ENCODE measurements at regions not wholly inside any gene's neighbourhood (a gene's known extent, or its start where the extent isn't known, plus 50 kb on each side); places are given as distances from the start of the nearest gene placed in this dataset.

DNA sequence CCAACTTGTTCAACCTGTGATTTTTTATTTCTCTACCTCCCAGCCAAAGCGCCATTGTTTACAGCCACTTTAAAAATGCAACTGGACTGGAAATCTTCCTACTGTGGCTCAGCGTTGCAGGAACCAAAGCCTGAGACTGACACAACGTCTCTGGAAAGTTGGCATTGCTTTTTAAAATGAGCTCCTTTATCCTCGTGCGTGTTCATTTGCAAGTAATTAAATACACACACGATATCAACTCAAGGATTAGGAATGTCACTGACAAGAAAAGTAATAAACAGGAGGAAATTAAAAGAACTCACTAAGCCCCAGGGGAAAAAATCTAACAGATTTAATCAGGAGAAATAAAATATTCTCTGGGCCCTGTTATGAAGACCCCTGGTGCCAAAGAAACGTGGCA is 184.6 kb upstream of the IRS2 start:
- intact Hi-C loops (cut with micrococcal nuclease): no loop called here
- Mint-ChIP-seq H3K4me1 (no peaks in the 10 kb centered on the region), H3K4me3 (no peak overlapping the region), H3K27ac (no peak overlapping the region), H3K9me3 (peaks cover 5% of the 10 kb centered on the region), H3K27me3 (no peaks in the 10 kb centered on the region), H3K36me3 (ENCODE audit: low read depth) (no peaks in the 10 kb centered on the region)
- DNase-seq: no peak

DNA sequence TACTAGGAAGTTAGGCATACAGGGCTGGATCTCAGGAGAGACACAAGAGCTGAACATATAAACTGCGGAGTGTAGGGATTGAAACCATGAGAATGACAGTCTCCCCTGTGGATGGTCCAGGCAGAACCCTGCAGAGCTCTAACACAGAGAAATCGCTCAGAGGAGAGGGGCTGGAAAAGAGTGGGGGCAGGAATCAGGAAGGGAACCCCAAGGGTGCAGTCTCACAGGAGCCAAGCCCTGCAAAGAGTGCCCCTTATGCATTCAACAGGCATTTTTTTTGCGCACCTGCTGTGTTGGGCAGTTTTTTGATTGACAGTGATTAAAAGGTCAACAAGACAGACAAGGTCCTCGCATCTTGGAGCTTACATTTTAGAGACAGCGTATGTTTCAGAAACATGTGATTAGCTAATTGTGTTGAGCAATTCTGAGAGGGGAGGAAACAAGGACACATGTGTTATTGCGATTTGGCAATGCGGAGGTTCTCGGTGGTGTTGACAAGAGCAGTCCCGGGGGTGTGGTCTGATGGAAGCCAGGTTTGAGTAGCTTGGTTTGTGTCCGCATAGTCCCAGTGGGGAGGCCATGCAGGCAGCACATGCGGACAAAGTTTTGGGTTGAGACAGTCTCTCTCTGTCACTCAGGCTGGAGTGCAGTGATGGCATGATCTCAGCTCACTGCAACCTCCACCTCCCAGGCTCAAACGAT is 182.6 kb upstream of the IRS2 start:
- Mint-ChIP-seq H3K27ac (no peak overlapping the region), H3K27me3 (no peaks in the 10 kb centered on the region), H3K36me3 (ENCODE audit: low read depth) (no peaks in the 10 kb centered on the region), H3K9me3 (peaks cover 5% of the 10 kb centered on the region), H3K4me1 (no peaks in the 10 kb centered on the region), H3K4me3 (no peak overlapping the region)
- intact Hi-C loops (cut with micrococcal nuclease): no loop called here
- DNase-seq: no peak

GRCh38 chr13:109963960-109964563 is 177.7 kb upstream of the IRS2 start:
- no peak for DNase-seq
- Mint-ChIP-seq H3K27me3 (no peaks in the 10 kb centered on the region), H3K4me3 (no peak overlapping the region), H3K4me1 (no peaks in the 10 kb centered on the region), H3K9me3 (no peaks in the 10 kb centered on the region), H3K27ac (no peak overlapping the region), H3K36me3 (ENCODE audit: low read depth) (no peaks in the 10 kb centered on the region)
- intact Hi-C loops (cut with micrococcal nuclease): no loop called here

DNA sequence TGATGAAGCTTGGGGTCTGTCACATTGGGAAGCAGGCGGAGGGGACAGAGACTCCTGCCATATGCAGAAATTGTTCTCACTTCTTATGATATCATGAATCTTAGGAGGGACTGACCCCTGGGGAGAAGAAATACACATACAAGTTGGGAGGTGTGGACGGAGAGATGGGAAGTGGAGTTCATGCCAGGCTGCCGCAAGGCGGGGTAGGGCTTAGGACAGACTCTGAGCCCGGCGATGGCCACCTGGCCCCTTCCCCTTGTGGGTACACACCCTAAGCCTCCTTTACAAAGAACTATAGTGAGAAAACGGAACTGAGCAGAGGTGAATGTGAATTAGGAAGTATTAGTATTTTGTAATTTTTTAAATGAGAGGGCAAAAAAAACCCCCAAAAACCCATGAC is 177.0 kb upstream of the IRS2 start:
- no peak for DNase-seq
- Mint-ChIP-seq H3K9me3 (no peaks in the 10 kb centered on the region), H3K27ac (no peak overlapping the region), H3K36me3 (ENCODE audit: low read depth) (no peaks in the 10 kb centered on the region), H3K4me3 (no peak overlapping the region), H3K4me1 (no peaks in the 10 kb centered on the region), H3K27me3 (no peaks in the 10 kb centered on the region)
- intact Hi-C loops (cut with micrococcal nuclease): no loop called here

DNA sequence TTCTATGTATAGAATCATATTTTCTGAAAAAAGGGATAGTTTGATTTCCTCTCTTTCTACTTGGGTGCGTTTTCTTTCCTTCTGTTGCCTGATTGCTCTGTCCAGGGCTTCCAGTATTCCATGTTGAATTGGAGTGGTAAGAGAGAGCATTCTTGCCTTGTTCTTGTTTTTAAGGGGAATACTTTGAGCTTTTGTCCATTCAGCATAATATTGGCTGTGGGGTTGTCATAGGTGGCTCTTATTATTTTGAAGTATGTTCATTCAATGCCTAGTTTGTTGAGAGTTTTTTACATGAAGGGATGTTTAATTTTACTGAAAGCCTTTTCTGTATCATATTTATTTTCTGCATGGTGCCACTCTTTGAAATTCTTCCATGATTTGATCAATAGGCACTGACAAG is 173.5 kb upstream of the IRS2 start:
- intact Hi-C loops (cut with micrococcal nuclease): no loop called here
- H3K36me3 Mint-ChIP-seq (ENCODE audit: low read depth): no peaks in the 10 kb centered on the region
- no peaks in the 10 kb centered on the region for H3K27me3 Mint-ChIP-seq
- no peaks in the 10 kb centered on the region for H3K9me3 Mint-ChIP-seq
- DNase-seq: no peak
- no peaks in the 10 kb centered on the region for H3K4me1 Mint-ChIP-seq
- no peak overlapping the region for H3K27ac Mint-ChIP-seq
- no peak overlapping the region for H3K4me3 Mint-ChIP-seq

DNA sequence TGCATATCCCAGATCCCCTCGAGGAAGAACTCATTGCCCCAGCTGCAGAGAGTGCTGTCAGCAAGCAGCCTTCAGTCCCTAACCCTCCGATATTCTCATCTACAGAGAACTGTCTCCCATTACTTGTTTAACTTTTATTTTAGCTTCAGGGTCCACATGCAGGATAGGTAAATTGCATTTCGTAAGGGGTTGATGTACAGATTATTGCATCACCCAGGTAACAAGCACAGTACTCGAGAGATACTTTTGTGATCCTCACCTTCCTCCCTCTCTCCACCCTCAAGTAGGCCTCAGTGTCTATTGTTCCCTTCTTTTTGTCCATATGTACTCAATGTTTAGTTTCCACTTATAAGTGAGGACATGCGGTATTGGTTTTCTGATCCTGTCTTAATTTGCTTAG is 171.5 kb upstream of the IRS2 start:
- H3K36me3 Mint-ChIP-seq (ENCODE audit: low read depth): no peaks in the 10 kb centered on the region
- H3K9me3 Mint-ChIP-seq: no peaks in the 10 kb centered on the region
- no peak overlapping the region for H3K27ac Mint-ChIP-seq
- intact Hi-C loops (cut with micrococcal nuclease): no loop called here
- DNase-seq: no peak
- H3K4me3 Mint-ChIP-seq: no peak overlapping the region
- H3K4me1 Mint-ChIP-seq: no peaks in the 10 kb centered on the region
- no peaks in the 10 kb centered on the region for H3K27me3 Mint-ChIP-seq

DNA sequence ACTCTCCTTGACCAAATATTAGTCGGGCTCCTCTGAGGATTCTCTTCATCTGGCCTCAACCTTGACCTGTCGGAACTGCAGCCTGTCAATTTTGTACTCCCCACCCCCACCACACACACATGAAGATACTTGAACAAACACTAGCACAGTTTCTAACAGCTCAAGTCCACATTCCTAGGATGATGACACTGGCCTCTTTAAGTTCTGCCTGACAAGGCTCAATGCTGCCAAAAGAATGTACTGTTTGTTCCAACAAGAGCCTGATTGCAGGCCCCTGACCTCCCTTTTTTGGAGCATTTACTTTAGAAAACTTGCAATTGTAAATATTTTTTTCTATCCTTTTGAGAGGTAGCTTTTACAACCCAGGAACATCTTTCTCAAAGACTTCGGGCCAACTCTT is 169.2 kb upstream of the IRS2 start:
- DNase-seq: no peak
- no peak overlapping the region for H3K27ac Mint-ChIP-seq
- intact Hi-C loops (cut with micrococcal nuclease): no loop called here
- H3K27me3 Mint-ChIP-seq: no peaks in the 10 kb centered on the region
- no peaks in the 10 kb centered on the region for H3K36me3 Mint-ChIP-seq (ENCODE audit: low read depth)
- H3K9me3 Mint-ChIP-seq: no peaks in the 10 kb centered on the region
- H3K4me1 Mint-ChIP-seq: no peaks in the 10 kb centered on the region
- H3K4me3 Mint-ChIP-seq: no peak overlapping the region

DNA sequence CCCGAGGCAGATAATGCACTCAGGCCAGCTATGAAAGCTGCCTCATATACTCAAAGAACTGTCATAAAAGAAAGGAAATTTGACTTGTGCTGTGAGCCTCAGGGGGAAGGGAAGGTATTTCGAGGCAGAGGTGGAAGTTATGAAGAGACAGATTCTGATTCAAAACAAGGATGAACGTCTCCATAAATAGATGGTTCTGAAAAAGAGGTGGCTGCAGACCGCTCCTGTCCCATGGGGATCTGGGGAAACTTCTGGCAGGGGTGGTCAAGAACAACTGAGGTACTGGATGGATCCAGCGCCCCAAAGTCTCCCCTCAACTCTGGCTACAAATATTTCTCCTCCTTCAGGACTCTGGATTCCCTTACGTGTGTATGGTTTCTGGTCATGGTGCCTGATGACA is 168.1 kb upstream of the IRS2 start:
- no peaks in the 10 kb centered on the region for H3K36me3 Mint-ChIP-seq (ENCODE audit: low read depth)
- intact Hi-C loops (cut with micrococcal nuclease): no loop called here
- no peak for DNase-seq

GRCh38 chr13:109951491-109951890 is 165.1 kb upstream of the IRS2 start:
- Mint-ChIP-seq H3K4me1 (no peaks in the 10 kb centered on the region), H3K36me3 (ENCODE audit: low read depth) (no peaks in the 10 kb centered on the region), H3K27ac (no peak overlapping the region), H3K9me3 (peaks cover under 1% of the 10 kb centered on the region), H3K27me3 (no peaks in the 10 kb centered on the region), H3K4me3 (no peak overlapping the region)
- no peak for DNase-seq
- intact Hi-C loops (cut with micrococcal nuclease): no loop called here

More for the DNA sequence above, 168.1 kb upstream of the IRS2 start:
- H3K27ac Mint-ChIP-seq: no peak overlapping the region
- H3K4me1 Mint-ChIP-seq: no peaks in the 10 kb centered on the region
- H3K9me3 Mint-ChIP-seq: no peaks in the 10 kb centered on the region
- H3K4me3 Mint-ChIP-seq: no peak overlapping the region
- H3K27me3 Mint-ChIP-seq: no peaks in the 10 kb centered on the region

DNA sequence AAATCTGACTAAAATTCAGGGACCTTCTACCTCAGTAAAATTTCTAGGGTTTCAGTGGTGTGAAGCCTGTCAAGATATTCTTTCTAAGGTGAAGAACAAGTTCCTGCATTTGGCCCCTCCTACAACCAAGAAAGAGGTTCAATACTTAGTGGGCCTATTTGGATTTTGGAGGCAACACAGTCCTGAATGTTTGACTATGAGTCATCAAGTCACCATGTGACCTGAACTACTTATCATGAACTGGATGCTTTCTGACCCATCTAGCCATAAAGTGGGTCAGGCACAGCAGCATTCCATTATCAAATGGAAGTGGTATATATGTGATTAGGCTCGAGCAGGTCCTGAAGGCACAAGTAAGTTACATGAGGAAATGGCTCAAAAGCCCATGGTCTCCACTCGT is 163.0 kb upstream of the IRS2 start:
- Mint-ChIP-seq H3K4me3 (no peak overlapping the region), H3K9me3 (peaks cover 3% of the 10 kb centered on the region), H3K36me3 (ENCODE audit: low read depth) (no peaks in the 10 kb centered on the region), H3K4me1 (no peaks in the 10 kb centered on the region), H3K27ac (no peak overlapping the region), H3K27me3 (no peaks in the 10 kb centered on the region)
- intact Hi-C loops (cut with micrococcal nuclease): no loop called here
- no peak for DNase-seq

- intact Hi-C loops (cut with micrococcal nuclease): no loop called here
- DNase-seq: peak; percentile 21
- Mint-ChIP-seq H3K36me3 (ENCODE audit: low read depth) (no peaks in the 10 kb centered on the region), H3K4me1 (no peaks in the 10 kb centered on the region), H3K27ac (no peak overlapping the region), H3K4me3 (no peak overlapping the region), H3K27me3 (no peaks in the 10 kb centered on the region), H3K9me3 (peaks cover 3% of the 10 kb centered on the region)
These were observed 160.6 kb upstream of the IRS2 start for GRCh38 chr13:109947006-109947405.

DNA sequence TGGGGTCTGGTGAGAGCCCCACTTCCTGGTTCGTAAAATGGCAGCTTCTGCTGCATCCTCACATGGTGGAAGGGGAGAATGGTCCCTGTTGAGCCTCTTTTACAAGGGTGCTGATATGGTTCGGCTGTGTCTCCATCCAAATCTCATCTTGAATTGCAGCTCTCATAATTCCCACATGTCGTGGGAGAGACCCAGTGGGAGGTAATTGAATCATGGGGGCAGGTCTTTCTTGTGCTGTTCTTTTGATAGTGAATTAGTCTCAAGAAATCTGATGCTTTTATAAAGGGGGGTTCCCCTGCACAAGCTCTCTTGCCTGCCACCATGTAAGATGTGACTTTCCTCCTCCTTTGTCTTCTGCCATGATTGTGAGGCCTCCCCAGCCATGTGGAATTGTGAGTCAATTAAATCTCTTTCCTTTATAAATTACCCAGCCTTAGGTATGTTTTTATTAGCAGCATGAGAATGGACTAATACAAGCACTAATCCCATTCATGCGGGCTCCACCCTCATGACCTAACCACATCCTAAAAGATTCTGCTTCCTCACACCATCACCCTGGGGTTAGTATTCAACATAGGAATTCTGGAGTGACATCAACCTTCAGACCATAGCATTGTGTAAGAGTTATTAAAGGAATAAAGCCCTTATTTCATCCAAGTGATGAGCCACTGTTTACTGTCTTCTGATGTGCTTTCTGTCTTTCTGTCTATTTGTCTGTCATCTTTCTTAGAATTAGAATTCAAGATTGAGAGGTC is 159.0 kb upstream of the IRS2 start:
- Mint-ChIP-seq H3K36me3 (ENCODE audit: low read depth) (no peaks in the 10 kb centered on the region), H3K4me3 (no peak overlapping the region), H3K4me1 (no peaks in the 10 kb centered on the region), H3K27me3 (no peaks in the 10 kb centered on the region), H3K27ac (no peak overlapping the region), H3K9me3 (peaks cover 3% of the 10 kb centered on the region)
- intact Hi-C loops (cut with micrococcal nuclease): no loop called here
- DNase-seq: peak; percentile 32

DNA sequence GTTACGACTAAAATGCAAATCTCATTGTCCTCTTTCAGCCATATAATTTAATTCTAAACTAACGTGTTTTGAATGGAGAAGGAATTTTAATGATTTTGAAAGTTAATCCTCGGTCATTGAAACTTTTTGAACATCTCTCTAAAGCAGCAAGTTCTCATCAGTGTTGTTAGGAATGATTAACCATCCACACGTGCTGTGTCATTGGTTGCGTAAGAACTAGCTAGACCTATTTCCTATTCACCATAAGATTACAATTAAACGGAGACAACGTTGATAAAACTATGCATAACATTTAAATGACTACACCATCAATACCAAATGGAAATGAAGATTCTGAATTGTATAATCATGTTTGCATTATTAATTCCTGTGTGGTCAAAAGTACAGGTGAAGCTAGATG is 155.6 kb upstream of the IRS2 start:
- Mint-ChIP-seq H3K27me3 (no peaks in the 10 kb centered on the region), H3K4me1 (no peaks in the 10 kb centered on the region)

GRCh38 chr13:109941221-109941620 is 154.8 kb upstream of the IRS2 start:
- DNase-seq: peak; percentile 10
- Mint-ChIP-seq H3K4me1 (no peaks in the 10 kb centered on the region), H3K9me3 (no peaks in the 10 kb centered on the region)

More for the DNA sequence above, 155.6 kb upstream of the IRS2 start:
- intact Hi-C loops (cut with micrococcal nuclease): no loop called here
- no peak overlapping the region for H3K4me3 Mint-ChIP-seq
- H3K9me3 Mint-ChIP-seq: peaks cover 3% of the 10 kb centered on the region
- H3K27ac Mint-ChIP-seq: no peak overlapping the region
- no peaks in the 10 kb centered on the region for H3K36me3 Mint-ChIP-seq (ENCODE audit: low read depth)
- DNase-seq: no peak

More at GRCh38 chr13:109941221-109941620, 154.8 kb upstream of the IRS2 start:
- no peaks in the 10 kb centered on the region for H3K36me3 Mint-ChIP-seq (ENCODE audit: low read depth)
- H3K27ac Mint-ChIP-seq: no peak overlapping the region
- H3K27me3 Mint-ChIP-seq: no peaks in the 10 kb centered on the region
- intact Hi-C loops (cut with micrococcal nuclease): no loop called here
- H3K4me3 Mint-ChIP-seq: no peak overlapping the region
